DOHH2 (cell line): ENCODE measurements at regions not wholly inside any gene's neighbourhood (a gene's known extent, or its start where the extent isn't known, plus 50 kb on each side); places are given as distances from the start of the nearest gene placed in this dataset.

Experiments
- CTCF ChIP-seq: fragments of 200-600 bp; sonication (generic); IDR thresholded peaks from one replicate; pipeline ENCODE4 v1.5.1; 2014; ENCODE audit warnings: antibody characterized with exemption, mild to moderate bottlenecking, low read depth, low read length; ENCODE audit not compliant: poor library complexity, severe bottlenecking
- EZH2phosphoT487 ChIP-seq: fragments of 200-600 bp; sonication (generic); IDR thresholded peaks from 2 replicates; pipeline ENCODE4 v1.6.1; 2017; ENCODE audit warnings: borderline replicate concordance, mild to moderate bottlenecking, antibody characterized with exemption, low read length, moderate library complexity, mixed read lengths

- TF ChIP-seq CTCF (no peak), EZH2phosphoT487 (no peak)
These were observed 211.8 kb downstream of the SLC7A11 start for GRCh38 chr4:138030375-138030774.
